ENCODE measurements at regions not wholly inside any gene's neighbourhood (a gene's known extent, or its start where the extent isn't known, plus 50 kb on each side); places are given as distances from the start of the nearest gene placed in this dataset.
"Not testable (repeated sequence)": the region's sequence is repeated elsewhere in the genome, so short reads cannot be mapped to it uniquely, and the experiment has no call there.

GRCh38 chrX:65073233-65073632, 97.0 kb upstream of the ZC4H2 start:
- H3K9me3 Mint-ChIP-seq (ENCODE audit: unreplicated experiment) = peaks cover 42% of the 10 kb centered on the region
- BruUV-seq (replicated peaks) = no TSS peak

GRCh38 chrX:65072590-65072989, 96.3 kb upstream of the ZC4H2 start:
- H3K4me3 Mint-ChIP-seq (ENCODE audit: unreplicated experiment) = no peak overlapping the region
- intact Hi-C loops (cut with micrococcal nuclease; ENCODE audit: unreplicated experiment) = no loop called here
- no peak for DNase-seq
- H3K9me3 Mint-ChIP-seq (ENCODE audit: unreplicated experiment) = peaks cover 48% of the 10 kb centered on the region
- ChIA-PET POLR2A (no interaction called here), CTCF (no interaction called here)
- BruUV-seq (replicated peaks) = no TSS peak
- no peak overlapping the region for H3K27ac Mint-ChIP-seq (ENCODE audit: unreplicated experiment)
- Histone ChIP-seq H3K36me3 (ENCODE audit: control insufficient read depth, insufficient read depth, low read length) (no peaks in the 10 kb centered on the region), H3K4me3 (ENCODE audit: low read depth, low read length) (no peak overlapping the region), H3K9me3 (no peaks in the 10 kb centered on the region), H3K4me1 (no peaks in the 10 kb centered on the region), H3K27me3 (replicated peaks; ENCODE audit: control insufficient read depth, insufficient read depth, low read length) (no peaks in the 10 kb centered on the region)
- TF ChIP-seq, protein P1, sequence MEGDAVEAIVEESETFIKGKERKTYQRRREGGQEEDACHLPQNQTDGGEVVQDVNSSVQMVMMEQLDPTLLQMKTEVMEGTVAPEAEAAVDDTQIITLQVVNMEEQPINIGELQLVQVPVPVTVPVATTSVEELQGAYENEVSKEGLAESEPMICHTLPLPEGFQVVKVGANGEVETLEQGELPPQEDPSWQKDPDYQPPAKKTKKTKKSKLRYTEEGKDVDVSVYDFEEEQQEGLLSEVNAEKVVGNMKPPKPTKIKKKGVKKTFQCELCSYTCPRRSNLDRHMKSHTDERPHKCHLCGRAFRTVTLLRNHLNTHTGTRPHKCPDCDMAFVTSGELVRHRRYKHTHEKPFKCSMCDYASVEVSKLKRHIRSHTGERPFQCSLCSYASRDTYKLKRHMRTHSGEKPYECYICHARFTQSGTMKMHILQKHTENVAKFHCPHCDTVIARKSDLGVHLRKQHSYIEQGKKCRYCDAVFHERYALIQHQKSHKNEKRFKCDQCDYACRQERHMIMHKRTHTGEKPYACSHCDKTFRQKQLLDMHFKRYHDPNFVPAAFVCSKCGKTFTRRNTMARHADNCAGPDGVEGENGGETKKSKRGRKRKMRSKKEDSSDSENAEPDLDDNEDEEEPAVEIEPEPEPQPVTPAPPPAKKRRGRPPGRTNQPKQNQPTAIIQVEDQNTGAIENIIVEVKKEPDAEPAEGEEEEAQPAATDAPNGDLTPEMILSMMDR (IDR thresholded peaks at IDR 0.05; ENCODE audit: insufficient read depth in 1 of 2, low read depth in 1 of 2, low read length in 1 of 2, severe bottlenecking in 1 of 2, unreplicated experiment in 1 of 2) = no peak
- H3K4me1 Mint-ChIP-seq (ENCODE audit: low read depth, unreplicated experiment) = no peaks in the 10 kb centered on the region
- H3K36me3 Mint-ChIP-seq (ENCODE audit: insufficient read depth, unreplicated experiment) = peaks cover 15% of the 10 kb centered on the region
- H3K27me3 Mint-ChIP-seq (ENCODE audit: insufficient read depth, unreplicated experiment) = no peaks in the 10 kb centered on the region

More at GRCh38 chrX:65073233-65073632, 97.0 kb upstream of the ZC4H2 start:
- Histone ChIP-seq H3K36me3 (ENCODE audit: control insufficient read depth, insufficient read depth, low read length) (no peaks in the 10 kb centered on the region), H3K4me3 (ENCODE audit: low read depth, low read length) (no peak overlapping the region), H3K27me3 (replicated peaks; ENCODE audit: control insufficient read depth, insufficient read depth, low read length) (no peaks in the 10 kb centered on the region), H3K4me1 (no peaks in the 10 kb centered on the region), H3K9me3 (no peaks in the 10 kb centered on the region)
- Mint-ChIP-seq H3K27ac (ENCODE audit: unreplicated experiment) (no peak overlapping the region), H3K36me3 (ENCODE audit: insufficient read depth, unreplicated experiment) (peaks cover 8% of the 10 kb centered on the region), H3K4me3 (ENCODE audit: unreplicated experiment) (no peak overlapping the region), H3K27me3 (ENCODE audit: insufficient read depth, unreplicated experiment) (no peaks in the 10 kb centered on the region), H3K4me1 (ENCODE audit: low read depth, unreplicated experiment) (no peaks in the 10 kb centered on the region)
- no peak for DNase-seq
- POLR2A ChIA-PET = no interaction called here
- TF ChIP-seq, protein P1 (IDR thresholded peaks at IDR 0.05; ENCODE audit: insufficient read depth in 1 of 2, low read depth in 1 of 2, low read length in 1 of 2, severe bottlenecking in 1 of 2, unreplicated experiment in 1 of 2) = no peak
- CTCF ChIA-PET = no interaction called here
- intact Hi-C loops (cut with micrococcal nuclease; ENCODE audit: unreplicated experiment) = no loop called here

DNA sequence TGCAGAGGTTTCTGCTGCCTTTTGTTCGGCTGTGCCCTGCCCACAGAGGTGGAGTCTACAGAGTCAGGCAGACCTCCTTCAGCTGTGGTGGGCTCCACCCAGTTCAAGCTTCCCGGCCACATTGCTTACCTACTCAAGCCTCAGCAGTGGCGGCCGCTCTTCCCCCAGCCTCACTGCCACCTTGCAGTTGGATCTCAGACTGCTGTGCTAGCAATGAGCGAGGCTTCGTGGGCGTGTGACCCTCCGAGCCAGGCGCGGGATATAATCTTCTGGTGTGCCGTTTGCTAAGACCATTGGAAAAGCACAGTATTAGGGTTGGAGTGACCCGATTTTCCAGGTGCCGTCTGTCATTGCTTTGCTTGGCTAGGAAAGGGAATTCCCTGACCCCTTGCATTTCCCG, 82.4 kb upstream of the ZC4H2 start:
- intact Hi-C loops (cut with micrococcal nuclease; ENCODE audit: unreplicated experiment); POLR2A ChIA-PET; H3K4me1 ChIP-seq; CTCF ChIA-PET; H3K4me3 Mint-ChIP-seq (ENCODE audit: unreplicated experiment); DNase-seq; H3K4me3 ChIP-seq (ENCODE audit: low read depth, low read length); H3K27ac Mint-ChIP-seq (ENCODE audit: unreplicated experiment); H3K27me3 Mint-ChIP-seq (ENCODE audit: insufficient read depth, unreplicated experiment); H3K4me1 Mint-ChIP-seq (ENCODE audit: low read depth, unreplicated experiment); H3K9me3 Mint-ChIP-seq (ENCODE audit: unreplicated experiment); H3K36me3 Mint-ChIP-seq (ENCODE audit: insufficient read depth, unreplicated experiment); H3K36me3 ChIP-seq (ENCODE audit: control insufficient read depth, insufficient read depth, low read length); H3K27me3 ChIP-seq (replicated peaks; ENCODE audit: control insufficient read depth, insufficient read depth, low read length); BruUV-seq (replicated peaks); H3K9me3 ChIP-seq: not testable (repeated sequence)

GRCh38 chrX:65045001-65045400, 68.8 kb upstream of the ZC4H2 start:
- Histone ChIP-seq H3K4me1 (no peaks in the 10 kb centered on the region), H3K9me3 (no peaks in the 10 kb centered on the region), H3K27me3 (replicated peaks; ENCODE audit: control insufficient read depth, insufficient read depth, low read length) (no peaks in the 10 kb centered on the region), H3K4me3 (ENCODE audit: low read depth, low read length) (no peak overlapping the region), H3K36me3 (ENCODE audit: control insufficient read depth, insufficient read depth, low read length) (no peaks in the 10 kb centered on the region)
- H3K4me1 Mint-ChIP-seq (ENCODE audit: low read depth, unreplicated experiment) = no peaks in the 10 kb centered on the region
- no TSS peak for BruUV-seq (replicated peaks)
- no peaks in the 10 kb centered on the region for H3K36me3 Mint-ChIP-seq (ENCODE audit: insufficient read depth, unreplicated experiment)
- ChIA-PET POLR2A (no interaction called here), CTCF (no interaction called here)
- DNase-seq = no peak
- H3K4me3 Mint-ChIP-seq (ENCODE audit: unreplicated experiment) = no peak overlapping the region
- H3K27ac Mint-ChIP-seq (ENCODE audit: unreplicated experiment) = no peak overlapping the region
- TF ChIP-seq, protein P1 (IDR thresholded peaks at IDR 0.05; ENCODE audit: insufficient read depth in 1 of 2, low read depth in 1 of 2, low read length in 1 of 2, severe bottlenecking in 1 of 2, unreplicated experiment in 1 of 2) = no peak
- H3K27me3 Mint-ChIP-seq (ENCODE audit: insufficient read depth, unreplicated experiment) = no peaks in the 10 kb centered on the region
- H3K9me3 Mint-ChIP-seq (ENCODE audit: unreplicated experiment) = peaks cover 11% of the 10 kb centered on the region
- intact Hi-C loops (cut with micrococcal nuclease; ENCODE audit: unreplicated experiment) = no loop called here
